H9 (cell line): ENCODE measurements at regions not wholly inside any gene's neighbourhood (a gene's known extent, or its start where the extent isn't known, plus 50 kb on each side); places are given as distances from the start of the nearest gene placed in this dataset.

Experiments used
- DNase-seq: peaks from one replicate; pipeline ENCODE4 v3.0.0-alpha.2; 2017
- H2AFZ ChIP-seq: one replicate; pipeline ENCODE4 v1.6.1; 2013; ENCODE audit warnings: mild to moderate bottlenecking, low read length, control low read depth, moderate library complexity
- H2AK5ac ChIP-seq: 2 replicates; pipeline ENCODE4 v1.6.1; 2013; ENCODE audit warnings: low read length, control low read depth, mixed read lengths; ENCODE audit not compliant: insufficient read length
- H2BK120ac ChIP-seq: one replicate; pipeline ENCODE4 v1.6.1; 2013; ENCODE audit warnings: low read depth, mild to moderate bottlenecking, low read length, control low read depth, inconsistent platforms; ENCODE audit not compliant: poor library complexity, severe bottlenecking
- H2BK12ac ChIP-seq: 2 replicates; pipeline ENCODE4 v1.6.1; 2013; ENCODE audit warnings: low read length, control low read depth, mixed read lengths, low read depth; ENCODE audit not compliant: insufficient read length
- H2BK15ac ChIP-seq: 2 replicates; pipeline ENCODE4 v1.6.1; 2013; ENCODE audit warnings: low read depth, low read length, control low read depth
- H2BK20ac ChIP-seq: one replicate; pipeline ENCODE4 v1.6.1; 2013; ENCODE audit warnings: low read depth, mild to moderate bottlenecking, low read length, control low read depth, inconsistent platforms; ENCODE audit not compliant: poor library complexity, severe bottlenecking
- H2BK5ac ChIP-seq: 2 replicates; pipeline ENCODE4 v1.6.1; 2013; ENCODE audit warnings: low read length, control low read depth, mixed read lengths; ENCODE audit not compliant: insufficient read length
- H3K14ac ChIP-seq: 2 replicates; pipeline ENCODE4 v1.6.1; 2013; ENCODE audit warnings: low read length, control low read depth; ENCODE audit not compliant: insufficient read depth
- H3K18ac ChIP-seq: 2 replicates; pipeline ENCODE4 v1.6.1; 2013; ENCODE audit warnings: low read depth, mild to moderate bottlenecking, mixed read lengths, low read length, control low read depth; ENCODE audit not compliant: insufficient read length
- H3K23ac ChIP-seq: 2 replicates; pipeline ENCODE4 v1.6.1; 2013; ENCODE audit warnings: low read length, control low read depth, mixed read lengths, low read depth; ENCODE audit not compliant: insufficient read length
- H3K23me2 ChIP-seq: 2 replicates; pipeline ENCODE4 v1.6.1; 2013; ENCODE audit warnings: low read depth, mild to moderate bottlenecking, mixed read lengths, low read length, control low read depth; ENCODE audit not compliant: insufficient read length, poor library complexity, severe bottlenecking
- H3K27ac ChIP-seq: 2 replicates; pipeline ENCODE4 v1.5.1; 2013; ENCODE audit warnings: low read length, control low read depth, mixed read lengths, low read depth; ENCODE audit not compliant: insufficient read length
- H3K27me3 ChIP-seq: 2 replicates; pipeline ENCODE4 v1.6.1; 2013; ENCODE audit warnings: low read length, control low read depth, inconsistent platforms; ENCODE audit not compliant: insufficient read depth
- H3K4ac ChIP-seq: 2 replicates; pipeline ENCODE4 v1.6.1; 2013; ENCODE audit warnings: low read depth, mild to moderate bottlenecking, control low read depth, inconsistent platforms, low read length, moderate library complexity
- H3K4me1 ChIP-seq: 2 replicates; pipeline ENCODE4 v1.6.1; 2013; ENCODE audit warnings: low read length, control low read depth, inconsistent platforms; ENCODE audit not compliant: insufficient read depth
- H3K4me2 ChIP-seq: 2 replicates; pipeline ENCODE4 v1.6.1; 2013; ENCODE audit warnings: low read length, control low read depth, mixed read lengths; ENCODE audit not compliant: insufficient read length, insufficient read depth
- H3K56ac ChIP-seq: 2 replicates; pipeline ENCODE4 v1.6.1; 2013; ENCODE audit warnings: low read depth, mild to moderate bottlenecking, mixed read lengths, low read length, control low read depth; ENCODE audit not compliant: insufficient read length
- H3K79me1 ChIP-seq: 2 replicates; pipeline ENCODE4 v1.6.1; 2013; ENCODE audit warnings: low read depth, mild to moderate bottlenecking, moderate library complexity, low read length, control low read depth, inconsistent platforms; ENCODE audit not compliant: insufficient read depth, poor library complexity, severe bottlenecking
- H3K79me2 ChIP-seq: 2 replicates; pipeline ENCODE4 v1.6.1; 2013; ENCODE audit warnings: low read length, control low read depth, inconsistent platforms; ENCODE audit not compliant: insufficient read depth
- H3K9ac ChIP-seq: 2 replicates; pipeline ENCODE4 v1.6.1; 2013; ENCODE audit warnings: low read length, control low read depth, mixed read lengths; ENCODE audit not compliant: insufficient read length; ENCODE audit errors: extremely low read depth
- H3K9me3 ChIP-seq: one replicate; pipeline ENCODE4 v1.6.1; 2013; ENCODE audit warnings: low read depth, low read length, inconsistent platforms; ENCODE audit not compliant: control insufficient read depth
- H3T11ph ChIP-seq: one replicate; pipeline ENCODE4 v1.6.1; 2013; ENCODE audit warnings: mild to moderate bottlenecking, low read length, control low read depth, inconsistent platforms
- H4K20me1 ChIP-seq: one replicate; pipeline ENCODE4 v1.6.1; 2013; ENCODE audit not compliant: control insufficient read depth, insufficient read length, insufficient read depth
- H4K5ac ChIP-seq: 2 replicates; pipeline ENCODE4 v1.6.1; 2013; ENCODE audit warnings: low read depth, mild to moderate bottlenecking, mixed read lengths, low read length, control low read depth; ENCODE audit not compliant: insufficient read length
- H4K8ac ChIP-seq: replicated peaks from 2 replicates; pipeline ENCODE4 v1.6.1; 2013; ENCODE audit warnings: low read length, control low read depth, mixed read lengths, low read depth; ENCODE audit not compliant: insufficient read length
- H4K91ac ChIP-seq: 2 replicates; pipeline ENCODE4 v1.6.1; 2013; ENCODE audit warnings: low read depth, mild to moderate bottlenecking, moderate library complexity, mixed read lengths, low read length, control low read depth; ENCODE audit not compliant: insufficient read length
- H3K27ac Mint-ChIP-seq, 3 experiments: 2 replicates in 2 of 3; 3 replicates in 1 of 3; pipeline ENCODE4 v1.8.0; 2020 to 2021; ENCODE audit warnings: mixed read lengths in 3 of 3, mild to moderate bottlenecking in 1 of 3, moderate library complexity in 1 of 3
- H3K27me3 Mint-ChIP-seq: 2 replicates; pipeline ENCODE4 v1.8.0; 2021; ENCODE audit warnings: low read depth, mild to moderate bottlenecking, moderate library complexity, mixed read lengths
- H3K36me3 Mint-ChIP-seq, 3 experiments: 2 replicates in 2 of 3; 3 replicates in 1 of 3; pipeline ENCODE4 v1.8.0; 2020 to 2021; ENCODE audit warnings: low read depth in 3 of 3, mixed read lengths in 3 of 3; ENCODE audit not compliant: insufficient read depth in 1 of 3
- H3K4me1 Mint-ChIP-seq, 2 experiments: 2 replicates each; pipeline ENCODE4 v1.8.0; 2020; ENCODE audit warnings: mixed read lengths in 2 of 2
- H3K4me3 Mint-ChIP-seq, 2 experiments: 2 replicates in 1 of 2; 3 replicates in 1 of 2; pipeline ENCODE4 v1.8.0; 2020 to 2021; ENCODE audit warnings: mild to moderate bottlenecking in 2 of 2, mixed read lengths in 2 of 2, moderate library complexity in 1 of 2
- H3K9me3 Mint-ChIP-seq, 2 experiments: 2 replicates in 1 of 2; 3 replicates in 1 of 2; pipeline ENCODE4 v1.8.0; 2020; ENCODE audit warnings: mild to moderate bottlenecking in 2 of 2, mixed read lengths in 2 of 2, moderate library complexity in 1 of 2
- CTCF ChIP-seq: fragments of 200-600 bp; sonication (generic); conservative IDR thresholded peaks from 3 replicates; pipeline ENCODE4 v1.8.0; 2021; ENCODE audit warnings: antibody characterized with exemption, mild to moderate bottlenecking

DNA sequence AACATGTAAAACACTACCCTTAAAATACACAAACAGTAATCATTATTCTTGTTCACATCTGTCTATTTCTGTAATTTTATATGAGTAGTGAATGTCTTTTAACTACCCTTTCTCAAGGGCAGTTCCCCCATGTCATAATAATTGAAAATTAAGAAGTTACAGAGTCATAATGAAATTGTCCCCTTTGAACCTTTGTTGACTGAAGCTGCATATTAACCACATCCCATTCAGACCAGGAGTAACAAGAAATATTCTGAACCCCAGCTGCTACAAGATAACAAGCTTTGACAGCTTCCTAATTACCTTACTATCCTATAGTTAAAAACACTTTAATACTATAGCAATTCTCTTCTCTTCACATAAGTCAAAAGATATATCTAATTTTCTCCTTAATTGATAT, 635.9 kb upstream of the SUCLG2 start:
- Histone ChIP-seq H4K5ac (no peak overlapping the region), H2BK120ac (no peak overlapping the region), H4K20me1 (no peaks in the 10 kb centered on the region), H3K79me2 (no peaks in the 10 kb centered on the region), H3K9me3 (no peaks in the 10 kb centered on the region), H2AK5ac (no peak overlapping the region), H3K23ac (no peak overlapping the region), H2AFZ (no peak overlapping the region), H3K14ac (no peak overlapping the region), H3K56ac (no peak overlapping the region), H3K18ac (no peak overlapping the region), H4K8ac (no peak overlapping the region), H3K4ac (no peak overlapping the region), H3K23me2 (no peaks in the 10 kb centered on the region), H3K4me1 (no peaks in the 10 kb centered on the region; the same call in 1 of the 2 replicates), H4K91ac (no peak overlapping the region), H2BK12ac (no peak overlapping the region), H2BK20ac (no peak overlapping the region), H3T11ph (no peak overlapping the region), H3K9ac (no peak overlapping the region), H3K79me1 (no peaks in the 10 kb centered on the region), H3K27me3 (no peaks in the 10 kb centered on the region), H3K27ac (no peak overlapping the region), H2BK5ac (no peak overlapping the region), H2BK15ac (no peak overlapping the region), H3K4me2 (no peak overlapping the region)
- no peaks in the 10 kb centered on the region for H3K36me3 Mint-ChIP-seq
- H3K4me1 Mint-ChIP-seq: no peaks in the 10 kb centered on the region
- no peak for TF ChIP-seq CTCF
- no peak for DNase-seq
- no peaks in the 10 kb centered on the region for H3K27me3 Mint-ChIP-seq
- no peak overlapping the region for H3K27ac Mint-ChIP-seq
- no peaks in the 10 kb centered on the region for H3K9me3 Mint-ChIP-seq
- no peak overlapping the region for H3K4me3 Mint-ChIP-seq
